Stimulated activated naive CD8-positive, alpha-beta T cell treated with anti-CD3 and anti-CD28 coated beads, Interleukin-15, amount 100 ng/mL, for 72 hours (primary cell): ENCODE measurements at regions not wholly inside any gene's neighbourhood (a gene's known extent, or its start where the extent isn't known, plus 50 kb on each side); places are given as distances from the start of the nearest gene placed in this dataset.
"Not testable (repeated sequence)": the region's sequence is repeated elsewhere in the genome, so short reads cannot be mapped to it uniquely, and the experiment has no call there.

ENCODE experiments used
- ATAC-seq: fragments of 150-1000 bp; cut with Tn5 transposase; 2 replicates; pipeline ENCODE4 v1.10.0; 2021; ENCODE audit warnings: mild to moderate bottlenecking, moderate library complexity
- DNase-seq, 2 donors: peaks; one replicate each; pipeline ENCODE4 v3.0.0; 2021 to 2022
- H3K27ac Mint-ChIP-seq, 2 donors: one replicate each; pipeline ENCODE4 v1.8.0; 2022; ENCODE audit warnings: mild to moderate bottlenecking in 2 of 2, mixed read lengths in 2 of 2, moderate library complexity in 2 of 2
- H3K27me3 Mint-ChIP-seq: one replicate; pipeline ENCODE4 v1.8.0; 2022; ENCODE audit warnings: mixed read lengths
- H3K4me1 Mint-ChIP-seq: one replicate; pipeline ENCODE4 v1.8.0; 2022; ENCODE audit warnings: mild to moderate bottlenecking, mixed read lengths
- H3K4me3 Mint-ChIP-seq, 2 donors: one replicate each; pipeline ENCODE4 v1.8.0; 2022; ENCODE audit warnings: mild to moderate bottlenecking in 2 of 2, mixed read lengths in 2 of 2, moderate library complexity in 1 of 2
- H3K9me3 Mint-ChIP-seq, 2 donors: one replicate each; pipeline ENCODE4 v1.8.0; 2022; ENCODE audit warnings: mixed read lengths in 2 of 2

- Mint-ChIP-seq H3K9me3 (peaks cover 9 to 12% of the 10 kb centered on the region in 2 donors), H3K27me3 (no peaks in the 10 kb centered on the region), H3K4me3 (no peak overlapping the region), H3K4me1 (no peaks in the 10 kb centered on the region), H3K27ac (no peak overlapping the region)
- ATAC-seq (no peak), DNase-seq (no peak)
Observed at GRCh38 chr2:228594012-228594411, 412.5 kb upstream of the SPHKAP start.

DNA sequence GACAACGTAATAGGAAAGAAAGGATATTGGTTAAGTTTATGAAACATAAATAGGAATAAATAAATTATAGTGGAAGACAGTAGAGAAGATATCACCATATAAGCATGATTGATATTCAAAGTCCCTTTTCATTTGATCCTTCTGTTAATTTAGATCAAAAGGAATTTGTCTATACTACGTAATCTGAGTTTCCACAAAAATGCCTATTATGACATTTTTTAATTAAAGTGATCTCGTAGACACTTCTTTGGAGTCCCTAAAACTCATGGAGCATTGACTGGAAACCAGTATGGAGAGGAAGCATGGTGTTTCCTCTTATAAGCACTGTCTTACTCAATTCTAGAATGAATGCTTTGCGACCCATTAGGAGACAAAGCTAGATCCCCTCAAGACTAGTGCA, 411.4 kb upstream of the SPHKAP start:
- Mint-ChIP-seq H3K27ac (no peak overlapping the region), H3K4me3 (no peak overlapping the region), H3K9me3 (peaks cover 17% of the 10 kb centered on the region in 2 donors), H3K27me3 (no peaks in the 10 kb centered on the region), H3K4me1 (no peaks in the 10 kb centered on the region)
- no peak for ATAC-seq
- DNase-seq, result no peak

GRCh38 chr2:228590681-228591080, 409.2 kb upstream of the SPHKAP start:
- ATAC-seq (no peak), DNase-seq (no peak)
- Mint-ChIP-seq H3K27ac (no peak overlapping the region), H3K9me3 (peaks cover 17% of the 10 kb centered on the region in 2 donors), H3K27me3 (no peaks in the 10 kb centered on the region), H3K4me1 (no peaks in the 10 kb centered on the region), H3K4me3 (no peak overlapping the region)

GRCh38 chr2:228589115-228589514, 407.6 kb upstream of the SPHKAP start:
- ATAC-seq, result no peak
- Mint-ChIP-seq H3K27me3 (no peaks in the 10 kb centered on the region), H3K4me3 (no peak overlapping the region), H3K9me3 (peaks cover 17% of the 10 kb centered on the region in 2 donors), H3K27ac (no peak overlapping the region), H3K4me1 (no peaks in the 10 kb centered on the region)
- no peak for DNase-seq

- H3K9me3 Mint-ChIP-seq, result peaks cover 5 to 10% of the 10 kb centered on the region in 2 donors
- no peaks in the 10 kb centered on the region for H3K27me3 Mint-ChIP-seq
- ATAC-seq (no peak), DNase-seq (no peak)
- H3K27ac Mint-ChIP-seq, result no peak overlapping the region
- no peaks in the 10 kb centered on the region for H3K4me1 Mint-ChIP-seq
- no peak overlapping the region for H3K4me3 Mint-ChIP-seq
Observed at GRCh38 chr2:228581731-228582130, 400.2 kb upstream of the SPHKAP start.

- DNase-seq, result no peak
- no peak overlapping the region for H3K27ac Mint-ChIP-seq
- H3K4me1 Mint-ChIP-seq, result no peaks in the 10 kb centered on the region
Observed at GRCh38 chr2:228575897-228576296, 394.4 kb upstream of the SPHKAP start.

GRCh38 chr2:228568275-228568674, 386.8 kb upstream of the SPHKAP start:
- H3K4me3 Mint-ChIP-seq, H3K27ac Mint-ChIP-seq, H3K4me1 Mint-ChIP-seq, ATAC-seq, DNase-seq, H3K27me3 Mint-ChIP-seq, H3K9me3 Mint-ChIP-seq: not testable (repeated sequence)

More at GRCh38 chr2:228575897-228576296, 394.4 kb upstream of the SPHKAP start:
- no peaks in the 10 kb centered on the region for H3K27me3 Mint-ChIP-seq
- no peak overlapping the region for H3K4me3 Mint-ChIP-seq
- H3K9me3 Mint-ChIP-seq, result peaks cover 0 to 7% of the 10 kb centered on the region in 2 donors
- ATAC-seq, result no peak

DNA sequence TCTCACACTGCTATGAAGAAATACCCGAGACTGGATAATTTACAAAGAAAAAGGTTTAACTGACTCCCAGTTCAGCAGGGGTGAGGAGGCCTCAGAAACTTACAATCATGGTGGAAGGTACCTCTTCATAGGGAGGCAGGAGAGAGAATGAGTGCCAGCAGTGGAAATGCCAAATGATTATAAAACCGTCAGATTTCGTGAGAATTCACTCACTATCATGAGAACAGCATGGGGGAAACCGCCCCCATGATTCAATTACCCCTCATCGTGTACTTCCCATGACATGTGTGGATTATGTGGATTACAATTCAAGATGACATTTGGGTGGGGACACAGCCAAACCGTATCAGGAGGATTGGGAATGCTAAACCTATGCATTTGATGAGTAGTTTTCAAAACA, 380.3 kb upstream of the SPHKAP start:
- ATAC-seq, result no peak
- Mint-ChIP-seq H3K27me3 (no peaks in the 10 kb centered on the region), H3K4me1 (no peaks in the 10 kb centered on the region), H3K9me3 (peaks cover 8 to 13% of the 10 kb centered on the region in 2 donors), H3K4me3 (no peak overlapping the region), H3K27ac (no peak overlapping the region)
- DNase-seq, result no peak

- Mint-ChIP-seq H3K27ac (no peak overlapping the region), H3K9me3 (peaks cover 8 to 18% of the 10 kb centered on the region in 2 donors), H3K4me3 (no peak overlapping the region), H3K27me3 (no peaks in the 10 kb centered on the region), H3K4me1 (no peaks in the 10 kb centered on the region)
- ATAC-seq, result no peak
- DNase-seq, result no peak
Observed at GRCh38 chr2:228559774-228560415, 378.4 kb upstream of the SPHKAP start.

- Mint-ChIP-seq H3K27me3 (no peaks in the 10 kb centered on the region), H3K4me1 (no peaks in the 10 kb centered on the region), H3K9me3 (peaks cover 8 to 18% of the 10 kb centered on the region in 2 donors), H3K4me3 (no peak overlapping the region), H3K27ac (no peak overlapping the region)
- DNase-seq (no peak), ATAC-seq (no peak)
Observed at GRCh38 chr2:228556717-228557116, 375.2 kb upstream of the SPHKAP start.

DNA sequence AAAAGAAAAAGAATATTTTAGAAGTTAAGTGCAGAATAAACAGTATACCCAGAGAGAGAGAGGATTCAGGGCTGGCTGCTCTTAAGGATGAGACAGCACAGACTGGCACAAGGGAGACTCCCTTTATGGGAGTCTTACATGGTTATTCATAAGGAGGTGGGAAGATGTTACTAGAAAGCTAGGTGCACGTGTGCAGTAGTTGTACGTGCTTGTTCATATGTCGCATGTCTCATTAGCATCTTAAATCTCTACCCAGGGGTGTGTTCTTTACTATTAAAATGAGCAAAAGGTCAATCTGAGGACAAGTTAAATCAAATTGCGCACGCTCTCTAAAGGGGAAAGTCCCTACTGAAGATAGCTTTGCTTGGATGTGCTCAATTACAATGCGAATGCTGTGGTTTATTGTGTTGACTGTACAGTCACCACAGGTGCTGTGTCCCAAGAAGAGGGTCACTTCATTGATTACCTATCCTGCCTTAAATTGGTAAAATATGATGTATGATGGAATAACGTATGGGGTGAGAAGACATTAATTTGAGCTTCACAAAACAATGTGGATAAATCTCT, 368.0 kb upstream of the SPHKAP start:
- DNase-seq (no peak), ATAC-seq (no peak)
- H3K27ac Mint-ChIP-seq, result no peak overlapping the region
- H3K9me3 Mint-ChIP-seq, result peaks cover 4 to 14% of the 10 kb centered on the region in 2 donors
- H3K27me3 Mint-ChIP-seq, result no peaks in the 10 kb centered on the region
- H3K4me1 Mint-ChIP-seq, result no peaks in the 10 kb centered on the region
- no peak overlapping the region for H3K4me3 Mint-ChIP-seq

DNA sequence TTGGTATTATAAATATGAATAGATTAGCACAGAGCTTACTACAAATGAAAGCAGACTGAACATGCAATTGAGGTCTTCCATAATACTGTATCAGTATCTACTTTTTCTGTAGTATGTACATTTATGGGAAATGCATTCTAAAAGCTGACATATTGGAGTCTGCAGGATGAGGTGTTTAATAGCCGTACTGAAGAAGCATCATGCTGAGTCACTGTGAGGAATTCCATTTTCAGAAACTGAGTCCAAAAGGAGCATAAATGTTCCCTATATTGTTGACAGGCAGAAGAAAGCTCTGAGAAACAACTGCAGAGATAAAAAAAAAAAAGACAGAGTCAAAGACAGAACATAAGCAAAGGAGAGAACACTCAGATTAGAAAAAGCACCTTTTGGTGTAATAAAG, 366.7 kb upstream of the SPHKAP start:
- DNase-seq (no peak), ATAC-seq (no peak)

GRCh38 chr2:228545748-228546145, 364.3 kb upstream of the SPHKAP start:
- DNase-seq (no peak), ATAC-seq (no peak)
- H3K9me3 Mint-ChIP-seq, result peaks cover 7 to 14% of the 10 kb centered on the region in 2 donors
- H3K27ac Mint-ChIP-seq, result no peak overlapping the region
- H3K27me3 Mint-ChIP-seq, result no peaks in the 10 kb centered on the region
- no peak overlapping the region for H3K4me3 Mint-ChIP-seq
- no peaks in the 10 kb centered on the region for H3K4me1 Mint-ChIP-seq

More for the DNA sequence above, 366.7 kb upstream of the SPHKAP start:
- no peaks in the 10 kb centered on the region for H3K4me1 Mint-ChIP-seq
- no peak overlapping the region for H3K27ac Mint-ChIP-seq
- no peaks in the 10 kb centered on the region for H3K27me3 Mint-ChIP-seq
- peaks cover 3 to 14% of the 10 kb centered on the region in 2 donors for H3K9me3 Mint-ChIP-seq
- no peak overlapping the region for H3K4me3 Mint-ChIP-seq

GRCh38 chr2:228545041-228545747, 363.7 kb upstream of the SPHKAP start:
- DNase-seq, result no peak
- ATAC-seq, result no peak

DNA sequence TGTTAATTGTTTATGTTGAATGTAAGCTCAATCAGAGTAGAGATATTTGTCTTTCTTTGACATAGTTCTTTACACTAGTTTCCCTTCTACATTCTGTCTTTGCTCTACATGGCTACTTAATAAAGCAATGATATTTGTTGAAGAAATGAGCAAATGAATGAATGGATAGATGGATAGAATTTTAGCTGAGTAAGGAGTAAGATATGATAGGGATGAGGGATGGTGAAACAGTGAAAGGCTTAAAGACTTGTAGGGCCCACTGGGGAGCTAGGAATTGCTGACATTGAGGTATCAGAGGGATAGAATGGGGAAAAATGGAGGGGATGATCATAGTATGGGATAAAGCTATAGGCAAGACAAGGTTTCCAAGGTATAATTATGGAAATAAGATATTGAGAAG, 361.6 kb upstream of the SPHKAP start:
- peaks cover 6 to 9% of the 10 kb centered on the region in 2 donors for H3K9me3 Mint-ChIP-seq
- no peak overlapping the region for H3K27ac Mint-ChIP-seq
- no peak overlapping the region for H3K4me3 Mint-ChIP-seq
- no peaks in the 10 kb centered on the region for H3K27me3 Mint-ChIP-seq
- H3K4me1 Mint-ChIP-seq, result no peaks in the 10 kb centered on the region
- ATAC-seq (no peak), DNase-seq (no peak)

More at GRCh38 chr2:228545041-228545747, 363.7 kb upstream of the SPHKAP start:
- no peaks in the 10 kb centered on the region for H3K4me1 Mint-ChIP-seq
- no peak overlapping the region for H3K27ac Mint-ChIP-seq
- H3K27me3 Mint-ChIP-seq, result no peaks in the 10 kb centered on the region
- H3K9me3 Mint-ChIP-seq, result peaks cover 10 to 14% of the 10 kb centered on the region in 2 donors
- H3K4me3 Mint-ChIP-seq, result no peak overlapping the region

DNA sequence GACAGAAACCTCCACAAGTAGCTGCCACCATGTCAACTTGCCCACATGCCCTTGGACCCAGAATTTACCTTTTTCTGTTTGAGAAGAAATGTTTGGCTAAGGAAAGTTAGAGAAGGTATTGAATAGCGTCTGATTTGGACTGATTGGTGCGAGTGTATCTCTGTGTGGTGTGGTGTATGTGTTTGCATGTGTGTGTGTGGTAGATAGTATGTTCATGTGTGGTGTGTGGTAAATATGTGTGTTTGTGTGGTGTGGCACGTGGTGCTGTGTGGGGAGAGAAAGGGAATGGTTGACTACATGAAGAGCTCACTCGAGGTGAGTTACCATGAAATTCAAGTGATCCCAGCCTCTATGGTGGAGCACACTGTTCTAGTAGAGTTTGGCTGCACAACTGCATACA, 360.8 kb upstream of the SPHKAP start:
- no peak for ATAC-seq
- Mint-ChIP-seq H3K4me1 (no peaks in the 10 kb centered on the region), H3K27me3 (no peaks in the 10 kb centered on the region), H3K27ac (no peak overlapping the region), H3K4me3 (no peak overlapping the region), H3K9me3 (peaks cover 5 to 6% of the 10 kb centered on the region in 2 donors)
- DNase-seq, result no peak
